ENCODE measurements at regions not wholly inside any gene's neighbourhood (a gene's known extent, or its start where the extent isn't known, plus 50 kb on each side); places are given as distances from the start of the nearest gene placed in this dataset.

DNA sequence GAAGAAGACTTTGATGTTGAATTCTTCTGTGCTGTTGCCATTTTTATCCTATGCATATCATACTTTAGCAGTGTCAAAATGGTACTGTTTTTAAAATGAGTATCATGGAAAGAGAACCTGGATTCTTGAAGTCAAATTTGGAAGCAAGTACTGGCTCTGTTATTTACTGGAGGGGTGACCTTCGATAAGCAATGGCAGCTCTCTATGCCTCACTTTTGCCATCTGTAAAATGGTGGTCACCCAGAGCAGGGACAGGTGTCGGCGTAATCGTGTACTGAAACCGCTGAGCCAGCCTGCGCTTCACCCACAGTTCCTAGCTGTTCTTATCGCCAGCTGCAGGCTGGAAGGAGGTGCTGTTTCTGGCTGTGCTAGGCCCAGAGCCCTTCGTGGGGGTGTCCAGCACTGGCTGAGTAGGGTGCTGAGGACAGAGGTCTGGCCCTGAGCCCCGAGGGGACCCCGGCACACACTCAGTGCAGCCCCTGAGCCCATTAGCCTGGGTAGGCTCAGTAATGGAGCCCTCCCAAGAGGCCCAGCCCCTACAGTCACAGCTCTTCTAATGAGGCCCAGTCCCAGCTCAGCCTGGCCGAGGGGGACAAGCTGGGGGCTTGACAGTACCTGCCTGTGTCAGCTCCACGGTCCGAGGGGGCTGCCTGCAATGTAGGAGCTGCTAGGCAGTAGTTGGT, 183.5 kb downstream of the PHETA1 start:
- no peaks in the 10 kb centered on the region for H3K27me3 ChIP-seq
- no peaks in the 10 kb centered on the region for H3K36me3 ChIP-seq
- 61 to 64% (median 62%) methylated on average over 13 of the region's 13 CpGs for WGBS, 3 donors
- no peaks in the 10 kb centered on the region for H3K4me1 ChIP-seq (ENCODE audit: insufficient read depth)
- no peaks in the 10 kb centered on the region for H3K9me3 ChIP-seq
- DNase-seq, result no peak
- intact Hi-C loops (cut with DNase I), result no loop called here
- H3K27ac ChIP-seq, result no peak overlapping the region
- no peak overlapping the region for H3K4me3 ChIP-seq
- TF ChIP-seq POLR2A (IDR thresholded peaks at IDR 0.05), result no peak
- TF ChIP-seq, protein P1, sequence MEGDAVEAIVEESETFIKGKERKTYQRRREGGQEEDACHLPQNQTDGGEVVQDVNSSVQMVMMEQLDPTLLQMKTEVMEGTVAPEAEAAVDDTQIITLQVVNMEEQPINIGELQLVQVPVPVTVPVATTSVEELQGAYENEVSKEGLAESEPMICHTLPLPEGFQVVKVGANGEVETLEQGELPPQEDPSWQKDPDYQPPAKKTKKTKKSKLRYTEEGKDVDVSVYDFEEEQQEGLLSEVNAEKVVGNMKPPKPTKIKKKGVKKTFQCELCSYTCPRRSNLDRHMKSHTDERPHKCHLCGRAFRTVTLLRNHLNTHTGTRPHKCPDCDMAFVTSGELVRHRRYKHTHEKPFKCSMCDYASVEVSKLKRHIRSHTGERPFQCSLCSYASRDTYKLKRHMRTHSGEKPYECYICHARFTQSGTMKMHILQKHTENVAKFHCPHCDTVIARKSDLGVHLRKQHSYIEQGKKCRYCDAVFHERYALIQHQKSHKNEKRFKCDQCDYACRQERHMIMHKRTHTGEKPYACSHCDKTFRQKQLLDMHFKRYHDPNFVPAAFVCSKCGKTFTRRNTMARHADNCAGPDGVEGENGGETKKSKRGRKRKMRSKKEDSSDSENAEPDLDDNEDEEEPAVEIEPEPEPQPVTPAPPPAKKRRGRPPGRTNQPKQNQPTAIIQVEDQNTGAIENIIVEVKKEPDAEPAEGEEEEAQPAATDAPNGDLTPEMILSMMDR (IDR thresholded peaks at IDR 0.05), result no peak
- no peak for TF ChIP-seq EP300 (IDR thresholded peaks at IDR 0.05)

DNA sequence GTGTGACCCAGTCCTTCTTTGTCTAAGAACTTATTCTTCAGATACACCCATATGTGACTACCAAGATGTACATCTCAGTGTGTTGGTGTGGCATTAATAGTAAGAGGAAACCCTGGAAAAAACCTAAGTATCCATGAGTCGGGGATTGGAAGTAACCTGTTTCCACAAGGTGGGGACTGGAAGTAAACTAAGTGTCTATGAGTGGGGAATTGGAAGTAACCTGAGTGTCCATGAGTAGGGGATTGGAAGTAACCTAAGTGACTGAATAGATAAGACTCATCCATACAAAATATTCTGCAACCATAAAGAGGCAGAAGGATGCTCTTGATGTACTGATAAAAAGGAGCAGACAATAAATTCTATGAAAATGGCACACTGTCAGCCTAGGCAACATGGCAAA, 184.7 kb downstream of the PHETA1 start:
- no peaks in the 10 kb centered on the region for H3K4me1 ChIP-seq (ENCODE audit: insufficient read depth)
- WGBS, 3 donors, result 89 to 95% (median 89%) methylated on average over 1 of the region's 1 CpG
- H3K27ac ChIP-seq, result no peak overlapping the region
- H3K4me3 ChIP-seq, result no peak overlapping the region
- no peak for DNase-seq
- TF ChIP-seq, protein P1 (IDR thresholded peaks at IDR 0.05), result no peak
- H3K36me3 ChIP-seq, result no peaks in the 10 kb centered on the region
- no peaks in the 10 kb centered on the region for H3K9me3 ChIP-seq
- H3K27me3 ChIP-seq, result no peaks in the 10 kb centered on the region
- intact Hi-C loops (cut with DNase I), result no loop called here

DNA sequence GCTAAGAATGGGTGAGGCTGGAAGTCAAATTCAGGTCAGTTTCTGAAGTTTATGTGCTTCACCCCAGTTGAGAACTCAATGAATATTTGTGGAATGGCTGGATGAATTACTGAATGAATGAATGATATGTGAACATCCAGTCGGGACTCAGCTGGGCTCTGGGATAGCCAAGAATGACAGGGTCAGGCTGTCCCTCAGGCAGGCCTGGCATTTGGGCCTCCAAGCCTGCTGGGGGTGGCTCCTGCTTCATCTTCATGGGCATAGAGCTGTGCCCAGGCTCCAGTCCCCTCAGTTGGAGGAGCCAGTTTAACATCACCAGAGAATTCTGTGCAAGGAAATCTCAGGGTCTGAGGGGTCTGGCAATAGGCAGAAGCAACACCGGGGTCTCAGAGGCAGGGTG, 185.8 kb downstream of the PHETA1 start:
- DNase-seq, result no peak
- 26 to 59% (median 47%) methylated on average over 2 of the region's 2 CpGs for WGBS, 3 donors
- Histone ChIP-seq H3K4me3 (no peak overlapping the region), H3K9me3 (no peaks in the 10 kb centered on the region), H3K4me1 (ENCODE audit: insufficient read depth) (no peaks in the 10 kb centered on the region), H3K27me3 (no peaks in the 10 kb centered on the region), H3K36me3 (no peaks in the 10 kb centered on the region), H3K27ac (no peak overlapping the region)
- TF ChIP-seq, protein P1 (IDR thresholded peaks at IDR 0.05), result no peak
- no peak for TF ChIP-seq EP300 (IDR thresholded peaks at IDR 0.05)
- no peak for TF ChIP-seq POLR2A (IDR thresholded peaks at IDR 0.05)
- intact Hi-C loops (cut with DNase I), result no loop called here

DNA sequence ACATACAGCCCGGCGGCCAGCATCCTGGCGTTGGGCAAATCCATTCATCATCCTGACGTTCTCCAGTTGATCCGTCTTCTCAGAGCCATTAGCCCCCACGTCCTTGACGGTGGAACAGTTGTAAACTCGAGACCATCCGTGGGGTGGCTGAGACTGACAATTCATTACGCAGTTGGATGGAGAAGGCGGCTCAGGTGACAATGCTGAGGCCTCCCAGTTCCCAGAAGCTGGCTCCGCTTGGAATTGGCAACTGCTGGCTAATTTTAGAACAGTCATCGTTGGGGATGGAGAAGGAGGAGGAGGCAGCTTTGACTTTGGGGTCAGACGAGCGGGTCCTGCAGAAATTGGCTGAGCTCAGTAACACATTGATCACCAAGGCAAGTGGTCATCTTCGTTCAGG, 186.5 kb downstream of the PHETA1 start:
- Histone ChIP-seq H3K36me3 (no peaks in the 10 kb centered on the region), H3K9me3 (no peaks in the 10 kb centered on the region), H3K4me3 (no peak overlapping the region), H3K27ac (no peak overlapping the region), H3K4me1 (ENCODE audit: insufficient read depth) (no peaks in the 10 kb centered on the region), H3K27me3 (no peaks in the 10 kb centered on the region)
- DNase-seq, result no peak
- intact Hi-C loops (cut with DNase I), result no loop called here
- TF ChIP-seq EP300 (IDR thresholded peaks at IDR 0.05), result no peak
- no peak for TF ChIP-seq POLR2A (IDR thresholded peaks at IDR 0.05)
- TF ChIP-seq, protein P1 (IDR thresholded peaks at IDR 0.05), result no peak
- 47 to 55% (median 47%) methylated on average over 16 of the region's 16 CpGs for WGBS, 3 donors

All from ovary (tissue), 7 donors.